HG03565 (cell line): ENCODE measurements at regions not wholly inside any gene's neighbourhood (a gene's known extent, or its start where the extent isn't known, plus 50 kb on each side); places are given as distances from the start of the nearest gene placed in this dataset.

Source experiments
- ATAC-seq: cut with Tn5 transposase; IDR thresholded peaks from one replicate; pipeline ENCODE4 v1.9.1; 2021; ENCODE audit warnings: mild to moderate bottlenecking, moderate library complexity; ENCODE audit not compliant: unreplicated experiment

DNA sequence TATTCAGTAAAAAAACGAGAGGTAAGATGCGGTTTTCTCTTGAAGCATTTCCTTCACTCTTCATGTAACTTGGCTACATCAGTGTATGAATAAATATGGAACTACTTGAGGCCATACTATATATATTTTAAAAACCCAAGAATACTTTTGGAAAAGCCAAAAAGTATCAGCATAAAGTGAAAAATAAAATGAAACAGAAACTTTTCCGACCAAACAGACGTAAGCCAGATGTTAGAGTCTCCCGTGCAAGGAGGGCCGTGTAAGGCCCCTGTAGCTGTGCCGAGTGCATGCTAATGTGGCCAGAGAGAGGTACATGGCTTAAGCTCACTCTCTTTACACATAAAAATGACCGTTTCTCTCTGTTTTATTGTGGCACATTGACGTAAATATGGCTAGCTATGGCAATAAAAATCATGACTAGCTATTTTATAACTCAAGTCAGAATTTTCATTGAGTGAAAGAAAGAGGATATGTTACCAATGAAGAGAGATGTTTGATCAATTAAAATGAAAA lies 140.1 kb upstream of the GMDS start:
- ATAC-seq = no peak

DNA sequence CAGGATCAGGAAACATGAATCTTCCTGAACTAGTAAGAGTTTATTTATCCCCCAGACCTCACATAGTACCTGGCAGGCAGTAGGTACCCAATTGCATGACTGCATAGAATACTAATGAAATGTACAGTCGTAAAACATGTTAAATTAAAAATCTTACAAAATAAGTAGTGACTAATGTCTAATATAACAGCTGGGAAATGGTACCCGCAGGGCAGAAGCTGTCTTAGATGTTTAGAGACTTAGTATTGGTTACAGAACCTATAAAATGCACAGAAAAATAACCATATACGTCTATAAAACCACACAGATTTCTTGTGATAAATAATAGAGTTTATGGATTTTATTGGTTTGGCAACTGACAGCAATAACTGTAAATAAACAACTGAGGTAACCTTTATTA lies 139.1 kb upstream of the GMDS start:
- no peak for ATAC-seq

DNA sequence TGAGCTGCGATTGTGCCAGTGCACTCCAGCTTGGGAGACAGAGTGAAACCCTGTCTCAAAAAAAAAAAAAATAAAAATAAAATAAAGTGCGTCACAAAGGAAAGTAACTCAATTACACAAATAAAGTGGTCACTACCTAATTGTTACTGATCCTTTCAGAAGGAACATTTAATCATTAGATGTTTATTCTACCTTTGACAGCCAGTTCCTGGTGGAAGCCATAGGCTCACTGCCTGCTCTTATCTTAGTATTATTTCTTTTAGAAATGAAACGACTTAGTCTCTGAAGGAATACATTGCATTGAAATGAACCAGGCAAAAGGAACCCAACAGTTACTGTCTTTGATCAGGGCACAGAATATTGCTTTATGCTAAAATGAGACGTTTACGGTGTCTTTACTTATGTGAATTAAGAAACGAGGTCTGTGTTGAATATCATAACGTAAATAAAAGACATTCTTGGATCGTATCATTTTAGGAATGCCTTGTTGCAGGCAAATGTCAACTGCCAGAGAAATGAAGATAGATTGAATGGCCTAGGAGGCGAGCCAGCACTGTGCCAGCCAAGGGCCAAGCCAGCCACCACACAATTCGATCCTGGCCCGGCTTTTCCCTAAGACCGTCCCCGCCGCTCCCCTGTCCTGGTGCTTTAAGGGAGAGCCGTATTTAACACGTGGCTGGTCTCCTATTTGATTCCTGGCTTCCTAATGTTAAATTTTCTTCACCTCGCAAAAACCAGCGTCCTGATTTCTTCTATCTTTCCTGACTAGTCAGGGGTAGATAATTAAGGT lies 136.7 kb upstream of the GMDS start:
- ATAC-seq = no peak

DNA sequence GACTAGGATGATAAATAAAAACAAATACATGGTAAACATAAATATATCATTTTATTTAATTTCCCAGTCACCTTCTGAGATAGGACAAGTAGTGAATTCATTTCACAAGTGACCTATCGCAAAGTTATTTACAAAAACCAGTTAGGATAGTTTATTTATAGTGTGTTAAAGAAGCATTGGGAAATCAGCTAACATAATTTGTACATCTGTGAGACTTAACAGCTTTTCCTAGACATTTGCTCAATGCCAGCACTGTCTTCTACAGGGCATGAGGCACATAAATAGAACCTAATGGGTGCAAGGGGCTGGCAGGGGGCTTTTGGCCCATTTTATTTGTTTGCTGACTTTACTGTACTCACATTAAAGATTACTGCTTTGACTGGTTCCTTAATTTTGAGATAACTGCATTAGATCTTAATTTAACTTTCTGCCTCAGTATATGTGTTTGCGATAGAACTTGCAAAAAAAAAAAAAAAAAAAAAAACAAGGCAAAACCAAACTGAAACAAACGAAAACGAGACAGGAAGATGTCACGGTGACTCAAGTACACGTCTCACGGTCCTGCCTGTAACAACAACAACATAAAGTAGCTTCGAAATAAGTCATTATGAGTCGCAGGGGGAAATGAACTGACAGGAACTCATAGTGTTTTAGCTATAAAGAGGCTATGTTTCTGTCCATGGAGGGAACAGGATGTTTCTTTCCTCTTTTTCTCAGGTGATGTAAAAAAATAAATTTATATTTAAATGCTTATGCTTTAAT lies 133.7 kb upstream of the GMDS start:
- ATAC-seq = no peak

DNA sequence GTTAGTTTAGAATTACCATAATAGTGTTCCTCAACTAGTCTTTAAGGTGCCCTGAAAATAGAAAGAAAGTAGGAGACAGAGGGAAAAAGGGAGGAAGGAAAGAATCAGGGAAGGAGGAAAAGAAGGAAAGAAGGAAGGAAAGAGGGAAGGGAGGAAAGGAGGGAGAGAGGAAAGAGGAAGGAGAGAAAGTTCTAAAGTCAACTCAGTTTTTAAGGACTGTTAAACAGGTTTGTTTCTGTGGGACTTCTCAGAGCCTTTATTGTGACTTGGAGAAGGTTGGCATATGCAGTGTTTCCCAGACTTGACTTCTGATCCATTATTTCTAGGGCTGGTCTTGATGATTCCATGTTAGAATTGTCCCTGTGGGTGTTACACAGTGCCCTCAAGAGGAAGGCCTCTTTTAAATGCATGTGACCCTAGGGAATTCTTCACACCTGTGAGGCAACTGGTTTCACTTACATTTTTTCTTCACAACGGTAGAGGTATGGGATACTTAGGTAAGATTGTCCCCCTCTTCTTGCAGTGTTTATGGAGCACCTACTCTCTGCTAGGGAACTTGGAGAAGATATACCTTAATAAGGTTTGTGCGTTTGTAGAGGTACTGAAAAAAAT lies 132.7 kb upstream of the GMDS start:
- no peak for ATAC-seq

DNA sequence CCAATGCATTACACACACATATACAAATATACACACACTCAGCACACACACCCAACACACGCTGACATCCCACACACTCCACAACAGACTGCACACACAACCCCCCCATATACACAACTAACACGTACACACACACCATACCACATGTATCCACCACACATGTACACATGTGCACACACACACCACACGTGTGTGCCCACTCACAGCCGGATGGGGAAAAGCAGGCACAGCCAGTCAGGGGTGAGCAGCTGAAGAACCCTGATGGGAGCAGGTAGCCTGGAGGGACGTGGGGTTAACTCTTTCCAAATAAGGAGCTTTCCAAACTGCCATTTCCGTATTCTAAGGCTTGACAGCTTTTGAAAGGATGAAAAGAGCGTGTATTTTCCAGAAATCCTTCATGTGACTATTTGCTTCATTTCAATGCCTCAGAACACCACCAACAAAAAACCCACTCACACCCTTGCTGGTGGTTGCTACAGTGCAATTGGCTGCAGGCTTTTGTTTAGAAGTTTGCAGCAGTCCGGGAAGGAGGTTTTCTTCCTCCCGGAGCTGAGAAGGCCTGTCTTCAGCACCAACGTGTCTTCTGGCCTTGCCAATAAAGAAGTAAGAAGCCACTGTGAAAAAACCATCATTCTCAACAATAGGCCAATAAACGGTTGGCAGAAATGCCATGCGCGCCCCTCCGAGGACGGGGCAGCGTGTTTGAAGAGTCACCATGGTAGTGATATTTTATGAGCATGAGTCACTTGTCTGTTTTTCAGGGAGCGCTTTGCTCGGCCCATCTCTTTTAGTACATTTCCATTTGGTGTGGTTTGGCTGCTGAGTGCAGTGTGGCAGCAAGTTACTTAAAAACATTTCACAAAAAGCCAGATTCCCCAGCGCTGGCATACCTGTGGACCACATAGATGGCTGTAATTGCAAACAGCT lies 131.3 kb upstream of the GMDS start:
- no peak for ATAC-seq

DNA sequence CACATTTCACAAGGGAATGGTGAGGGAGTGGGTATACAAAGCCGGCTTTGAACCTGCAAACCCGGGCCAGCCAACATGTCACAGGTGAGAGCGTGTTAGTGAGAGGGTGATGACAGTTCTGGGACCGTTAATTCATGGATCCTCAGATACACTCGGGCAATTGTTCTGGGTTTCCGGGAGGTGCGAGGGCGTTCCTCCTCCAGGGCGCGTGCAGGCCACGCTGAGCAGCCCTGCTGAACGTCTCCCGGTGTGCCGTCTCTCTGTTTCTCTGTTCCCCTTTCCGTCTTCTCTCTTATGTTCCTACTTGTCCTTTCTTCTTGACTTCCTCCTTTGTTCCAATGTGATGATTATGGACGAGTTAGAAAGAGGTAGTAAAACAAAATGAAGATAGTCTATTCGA lies 130.0 kb upstream of the GMDS start:
- no peak for ATAC-seq

DNA sequence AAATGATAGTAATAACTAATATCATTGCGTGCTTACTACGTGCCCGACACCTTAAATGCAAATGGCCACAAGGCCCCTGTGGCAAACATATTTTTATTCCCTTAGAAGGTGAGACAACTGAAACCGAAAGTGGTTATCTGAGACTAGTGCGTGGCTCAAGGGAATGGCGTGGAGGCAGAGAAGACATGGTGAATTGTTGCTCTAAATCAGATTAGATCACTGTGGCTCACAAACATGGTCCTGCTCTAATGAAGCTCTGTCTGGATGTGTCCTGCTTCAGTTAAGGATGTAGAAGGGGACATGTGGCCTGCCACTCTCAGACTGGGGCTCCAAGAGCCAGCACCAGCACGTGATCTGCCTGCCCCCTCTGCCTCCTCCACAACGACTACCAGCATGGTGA lies 124.2 kb upstream of the GMDS start:
- no peak for ATAC-seq

DNA sequence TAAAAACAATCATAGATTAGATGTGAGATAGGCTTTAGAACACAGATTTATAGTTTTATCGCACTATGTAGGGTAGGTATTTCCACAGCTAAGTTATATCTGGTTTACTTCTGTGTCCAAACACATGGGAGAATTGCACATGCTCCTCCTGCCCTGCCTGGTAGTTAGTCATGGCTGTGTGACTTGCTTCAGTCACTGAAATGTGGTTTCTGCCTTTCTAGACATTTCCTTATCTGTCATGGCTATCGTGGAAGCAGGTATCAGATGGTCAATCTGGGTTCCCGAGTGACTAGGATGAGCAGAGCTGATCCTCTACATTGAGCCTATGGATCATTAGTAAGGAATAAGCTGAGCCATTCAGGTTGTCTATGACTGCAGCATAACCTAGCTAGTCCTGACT lies 117.8 kb upstream of the GMDS start:
- ATAC-seq = no peak

DNA sequence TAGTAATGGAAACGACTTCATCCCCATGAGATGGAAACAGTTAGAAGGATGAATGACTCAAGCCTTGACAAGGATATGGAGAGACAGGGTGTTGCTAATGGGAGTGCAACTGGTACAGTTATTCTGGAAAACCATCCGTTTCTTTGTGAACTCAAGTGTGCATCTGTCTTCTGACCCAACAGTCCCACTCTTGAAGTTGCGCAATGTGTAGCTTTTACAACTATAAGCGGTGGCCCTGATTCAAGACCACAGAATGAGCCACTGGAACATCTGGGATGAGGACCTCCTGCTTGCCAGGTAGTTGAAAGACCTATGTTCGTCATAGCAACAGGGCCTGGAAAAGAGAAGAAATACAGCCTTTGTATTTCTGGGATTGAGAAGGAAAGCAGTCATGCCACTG lies 115.8 kb upstream of the GMDS start:
- no peak for ATAC-seq

DNA sequence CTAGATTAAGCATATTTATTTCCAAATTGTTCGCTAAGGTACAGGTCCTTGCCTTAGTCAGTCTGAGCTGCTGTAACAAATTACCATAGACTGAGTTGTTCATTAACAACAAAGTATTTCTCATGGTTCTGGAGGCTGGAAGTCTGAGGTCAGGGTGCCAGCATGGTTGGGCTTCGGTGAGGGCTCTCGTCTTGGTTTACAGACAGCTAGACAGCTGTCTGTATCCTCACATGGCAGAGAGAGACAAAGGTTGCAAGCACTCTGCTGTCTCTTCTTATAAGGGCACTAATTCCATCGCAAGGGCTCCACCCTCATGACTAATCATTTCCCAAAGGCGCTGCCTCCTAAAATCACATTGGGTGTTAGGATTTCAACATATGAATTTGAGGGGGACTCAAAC lies 115.3 kb upstream of the GMDS start:
- ATAC-seq = no peak

DNA sequence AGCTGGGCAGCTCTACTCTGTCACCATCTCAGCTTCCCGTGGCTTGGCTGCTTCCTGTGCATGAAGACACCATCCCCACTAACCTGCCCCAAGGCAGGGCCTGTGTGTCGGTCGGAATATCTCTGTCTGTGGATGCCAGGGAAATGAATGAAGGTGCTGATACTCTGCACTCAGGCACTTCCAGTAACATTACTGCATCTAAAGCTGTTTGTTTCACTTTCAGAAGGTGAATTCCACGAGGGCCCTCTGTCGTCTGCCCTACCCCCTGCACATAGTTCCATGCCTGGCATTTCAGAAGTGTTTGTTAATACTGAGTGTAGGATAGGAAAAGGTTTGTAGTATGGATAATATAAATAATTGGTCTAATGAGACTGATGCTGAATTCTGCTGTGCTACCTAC lies 114.7 kb upstream of the GMDS start:
- ATAC-seq = no peak

DNA sequence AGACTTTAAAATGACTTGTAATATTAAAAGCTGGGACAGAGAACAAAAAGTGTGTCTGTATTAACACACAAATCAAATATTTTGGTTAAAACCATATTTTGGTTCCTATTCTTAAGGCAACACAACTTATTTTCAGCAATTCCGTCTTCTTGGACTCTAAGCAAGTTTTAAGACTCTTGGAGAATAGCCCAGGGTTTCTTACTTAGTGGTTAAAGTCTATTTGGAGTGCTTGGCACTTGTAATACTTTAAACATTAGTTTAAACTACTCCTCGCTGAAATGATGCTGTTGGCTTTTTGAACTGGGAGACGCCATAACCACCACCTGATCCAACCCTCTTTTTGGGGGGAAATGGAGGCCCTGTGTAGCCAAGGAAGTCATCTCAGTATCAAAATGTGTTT lies 109.7 kb upstream of the GMDS start:
- no peak for ATAC-seq

DNA sequence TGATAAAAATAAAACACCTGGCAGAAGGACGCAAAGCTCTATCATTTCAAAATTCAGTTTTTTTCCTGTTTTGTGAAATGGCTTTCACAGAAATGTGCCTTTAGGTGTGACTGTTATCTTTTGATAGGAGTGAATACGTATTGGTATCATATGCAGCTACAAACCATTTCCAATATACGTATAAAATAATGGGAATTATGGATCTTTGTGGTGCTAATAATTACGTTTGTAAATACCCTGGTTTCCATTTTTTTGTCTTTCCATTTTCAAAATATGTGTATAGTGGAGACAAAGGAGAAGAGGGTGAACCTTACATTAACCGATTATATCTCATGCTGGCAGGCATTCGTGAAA lies 108.7 kb upstream of the GMDS start:
- no peak for ATAC-seq

DNA sequence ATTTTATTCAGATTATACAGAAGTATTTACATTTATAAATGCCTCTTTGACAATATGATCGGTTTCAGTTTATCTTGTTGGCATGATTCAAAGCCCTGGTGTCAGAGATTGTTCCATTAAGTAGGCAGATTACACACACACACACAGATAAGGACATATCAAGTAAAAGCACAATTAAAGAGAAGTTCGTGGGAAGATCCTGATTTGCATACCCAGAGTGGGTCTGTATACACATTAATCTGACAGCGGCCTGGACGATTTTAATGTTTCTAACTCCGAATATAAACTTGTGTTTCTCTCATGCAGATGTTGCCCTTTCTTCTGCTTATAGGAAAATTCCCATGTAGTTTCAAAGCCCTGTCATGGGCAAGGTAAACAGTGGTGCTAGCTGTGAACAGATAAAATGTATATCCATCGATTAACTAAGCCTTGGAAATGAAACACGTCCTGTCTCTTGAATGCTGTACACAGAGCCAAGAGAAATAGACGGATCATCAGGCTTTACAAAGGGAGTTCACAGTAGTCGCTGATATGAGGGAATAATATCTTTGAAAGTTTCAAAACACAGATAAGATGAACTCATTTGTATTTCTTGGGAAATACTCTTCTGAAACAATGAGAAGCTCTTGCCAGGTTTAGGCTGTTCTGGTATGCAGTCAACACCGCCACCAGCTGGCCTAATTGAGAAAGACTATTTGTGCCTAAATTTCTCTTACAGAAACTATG lies 108.2 kb upstream of the GMDS start:
- no peak for ATAC-seq

DNA sequence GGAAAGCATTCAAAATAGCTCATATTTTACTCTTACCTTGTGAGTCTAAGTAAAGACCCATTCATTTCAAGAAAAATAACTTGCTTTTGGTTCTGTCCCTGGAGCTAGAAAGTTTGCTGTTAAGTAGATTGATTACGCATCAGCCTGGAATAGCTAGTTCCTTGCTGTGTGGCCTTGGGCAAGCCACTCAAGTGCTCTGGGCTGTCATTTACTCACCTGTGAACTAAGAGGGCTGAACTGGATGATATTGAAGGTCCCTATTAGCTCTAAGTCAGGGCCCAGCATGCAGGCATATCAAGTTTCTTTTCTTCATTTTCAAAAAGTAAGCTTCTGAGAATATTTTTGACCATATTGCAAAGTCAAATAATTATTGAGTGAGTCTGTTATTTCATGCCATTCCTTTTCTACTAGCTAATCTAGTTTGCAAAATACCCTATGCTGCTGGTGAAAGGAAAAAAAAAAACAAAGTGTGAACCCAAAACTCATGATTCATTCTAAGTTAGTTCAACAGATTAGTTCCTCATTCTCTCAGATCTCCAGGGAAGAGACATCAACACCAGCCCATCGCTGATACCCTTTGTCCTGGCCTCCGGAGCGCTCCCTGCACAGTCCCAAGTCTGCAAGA lies 106.5 kb upstream of the GMDS start:
- ATAC-seq = no peak

DNA sequence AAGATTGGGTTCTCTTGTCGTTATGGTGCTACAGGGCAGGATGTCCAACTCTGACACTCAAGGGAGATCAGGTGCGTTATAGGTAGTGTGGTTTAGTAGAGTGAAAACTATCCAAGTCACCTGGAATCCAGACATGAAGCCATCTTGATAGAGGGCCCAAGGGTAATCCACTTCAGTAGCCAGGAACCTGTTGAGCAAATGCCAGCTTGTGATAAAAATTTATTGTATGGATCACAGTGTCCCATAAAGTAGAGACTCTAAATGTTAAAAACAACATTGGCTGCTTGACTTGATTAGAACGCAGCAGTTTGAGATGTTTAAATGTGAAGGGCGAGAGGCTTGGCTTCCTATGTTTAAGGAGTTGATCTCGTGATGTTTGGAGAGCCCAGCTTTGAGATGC lies 105.7 kb upstream of the GMDS start:
- ATAC-seq = no peak

DNA sequence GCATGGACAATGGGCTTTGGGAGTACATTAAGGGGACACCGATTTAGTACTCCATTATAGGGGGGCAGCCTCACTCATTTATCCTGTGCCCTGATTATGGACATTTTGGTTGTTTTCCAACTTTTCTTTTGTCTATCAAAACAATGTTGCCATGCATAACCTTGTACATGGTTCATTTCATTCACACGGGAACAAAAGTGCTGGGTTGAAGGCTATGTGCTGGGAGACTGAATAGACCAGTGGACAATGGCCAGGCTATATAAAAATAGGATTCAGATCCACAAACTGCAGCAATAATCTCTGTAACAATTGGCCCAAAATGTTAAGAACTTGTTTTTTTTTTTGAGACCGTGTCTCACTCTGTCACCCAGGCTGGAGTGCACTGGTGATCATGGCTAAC lies 100.7 kb upstream of the GMDS start:
- no peak for ATAC-seq

DNA sequence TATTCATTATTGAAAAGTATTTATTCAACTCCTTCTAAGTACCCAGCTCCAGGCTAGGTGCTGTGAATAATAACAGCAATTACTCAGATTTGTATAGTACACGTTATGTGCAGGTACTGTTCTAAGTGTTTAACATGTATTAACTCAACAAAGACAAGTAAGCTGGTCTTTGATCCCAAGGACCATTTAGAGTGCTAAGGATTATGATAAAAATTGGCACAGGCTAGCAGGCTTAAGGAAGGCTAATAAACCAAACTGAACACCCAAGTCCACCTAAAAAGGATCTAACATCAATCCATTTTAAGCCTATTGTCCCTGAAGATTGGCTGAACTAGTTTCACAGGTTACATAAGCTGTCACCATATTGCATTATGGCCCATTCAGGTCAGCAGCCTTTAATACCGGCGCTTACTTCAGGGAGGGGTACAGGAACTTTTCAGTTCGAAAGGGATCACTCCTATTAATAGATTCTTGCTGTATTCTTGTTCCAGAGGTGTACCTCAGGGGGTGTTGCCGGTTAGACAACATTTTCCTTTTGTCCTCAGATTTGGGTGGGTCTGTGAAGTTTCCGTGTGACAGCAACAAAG lies 99.0 kb upstream of the GMDS start:
- no peak for ATAC-seq

DNA sequence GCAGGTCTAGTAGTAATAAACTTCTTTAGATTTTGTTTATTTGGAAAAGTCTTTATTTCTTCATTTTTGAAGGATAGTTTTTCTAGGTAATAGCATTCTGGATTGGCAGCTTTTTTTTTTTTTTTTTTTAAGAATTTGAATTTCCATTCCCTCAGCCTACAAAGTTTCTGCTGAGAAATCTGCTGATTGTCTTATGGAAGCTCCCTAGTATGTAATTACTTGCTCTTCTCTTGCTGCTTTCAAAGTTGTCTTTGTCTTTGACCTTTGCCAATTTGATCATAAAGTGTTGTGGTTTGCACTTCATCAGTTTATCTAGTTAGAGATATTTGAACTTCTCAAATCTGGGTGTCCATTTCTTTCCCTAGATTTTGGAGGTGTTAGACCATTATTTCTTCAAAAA lies 82.2 kb upstream of the GMDS start:
- ATAC-seq = no peak
